ENCODE measurements at regions not wholly inside any gene's neighbourhood (a gene's known extent, or its start where the extent isn't known, plus 50 kb on each side); places are given as distances from the start of the nearest gene placed in this dataset.

- H3K4me3 ChIP-seq, result no peak overlapping the region
- H3K27me3 ChIP-seq, result no peaks in the 10 kb centered on the region
- peaks cover 7% of the 10 kb centered on the region for H3K4me1 ChIP-seq
- WGBS, 2 donors, result 88 to 90% methylated on average over 9 of the region's 9 CpGs
- H3K9me3 ChIP-seq, result no peaks in the 10 kb centered on the region
- no peak for ATAC-seq
- H3K36me3 ChIP-seq (replicated peaks in 1 of 2; ENCODE audit: insufficient read depth in 1 of 2, low read depth in 2 of 2), result no peaks in the 10 kb centered on the region
- no peak for TF ChIP-seq CTCF (IDR thresholded peaks at IDR 0.05)
- TF ChIP-seq POLR2A (IDR thresholded peaks at IDR 0.05), result no peak
- intact Hi-C loops (cut with DNase I), result no loop called here
- H3K27ac ChIP-seq, result no peak overlapping the region
- DNase-seq, result no peak
Measured at GRCh38 chr1:214106375-214106774, 118.6 kb downstream of the PROX1 start.

GRCh38 chr1:214107322-214108096, 119.7 kb downstream of the PROX1 start:
- H3K36me3 ChIP-seq (replicated peaks in 1 of 2; ENCODE audit: insufficient read depth in 1 of 2, low read depth in 2 of 2), result no peaks in the 10 kb centered on the region
- peak; percentile 81 for ATAC-seq
- intact Hi-C loops (cut with DNase I), result no loop called here
- H3K9me3 ChIP-seq, result no peaks in the 10 kb centered on the region
- DNase-seq, result peak; percentile 33 to 58 (median 46)
- no peaks in the 10 kb centered on the region for H3K27me3 ChIP-seq
- H3K4me1 ChIP-seq, result peaks cover 7% of the 10 kb centered on the region
- peak overlapping the region; percentile 47 to 82 (median 68) for H3K27ac ChIP-seq
- H3K4me3 ChIP-seq, result no peak overlapping the region
- TF ChIP-seq CTCF (IDR thresholded peaks at IDR 0.05), result no peak
- TF ChIP-seq POLR2A (IDR thresholded peaks at IDR 0.05), result peak in 1 of 3 donors; percentile 11
- WGBS, 2 donors, result 13 to 20% methylated on average over 23 to 25 of the region's 25 CpGs

- Histone ChIP-seq H3K27me3 (no peaks in the 10 kb centered on the region), H3K4me3 (no peak overlapping the region), H3K36me3 (replicated peaks in 1 of 2; ENCODE audit: insufficient read depth in 1 of 2, low read depth in 2 of 2) (no peaks in the 10 kb centered on the region), H3K27ac (peak overlapping the region; percentile 47 to 82 (median 68)), H3K9me3 (no peaks in the 10 kb centered on the region), H3K4me1 (peaks cover 7% of the 10 kb centered on the region)
- no peak for TF ChIP-seq CTCF (IDR thresholded peaks at IDR 0.05)
- TF ChIP-seq POLR2A (IDR thresholded peaks at IDR 0.05), result no peak
- DNase-seq (peak in 2 of 4 donors; percentile 21 to 46), ATAC-seq (peak; percentile 66)
- intact Hi-C loops (cut with DNase I), result no loop called here
- WGBS, 2 donors, result 69 to 80% methylated on average over 1 of the region's 1 CpG
Measured at GRCh38 chr1:214108097-214108446, 120.3 kb downstream of the PROX1 start.

- H3K27ac ChIP-seq, result no peak overlapping the region
- intact Hi-C loops (cut with DNase I), result no loop called here
Measured at GRCh38 chr1:214111796-214112195, 124.0 kb downstream of the PROX1 start.

More at GRCh38 chr1:214111796-214112195, 124.0 kb downstream of the PROX1 start:
- H3K27me3 ChIP-seq, result no peaks in the 10 kb centered on the region
- H3K36me3 ChIP-seq (replicated peaks in 1 of 2; ENCODE audit: insufficient read depth in 1 of 2, low read depth in 2 of 2), result no peaks in the 10 kb centered on the region
- H3K4me3 ChIP-seq, result no peak overlapping the region
- ATAC-seq, result no peak
- H3K4me1 ChIP-seq, result peaks cover 7% of the 10 kb centered on the region
- TF ChIP-seq CTCF (IDR thresholded peaks at IDR 0.05) (no peak), POLR2A (IDR thresholded peaks at IDR 0.05) (no peak)
- H3K9me3 ChIP-seq, result no peaks in the 10 kb centered on the region
- 80% methylated on average over 9 of the region's 9 CpGs for WGBS, 2 donors
- no peak for DNase-seq

All from body of pancreas (tissue), 4 donors.